ENCODE measurements at regions not wholly inside any gene's neighbourhood (a gene's known extent, or its start where the extent isn't known, plus 50 kb on each side); places are given as distances from the start of the nearest gene placed in this dataset.

DNA sequence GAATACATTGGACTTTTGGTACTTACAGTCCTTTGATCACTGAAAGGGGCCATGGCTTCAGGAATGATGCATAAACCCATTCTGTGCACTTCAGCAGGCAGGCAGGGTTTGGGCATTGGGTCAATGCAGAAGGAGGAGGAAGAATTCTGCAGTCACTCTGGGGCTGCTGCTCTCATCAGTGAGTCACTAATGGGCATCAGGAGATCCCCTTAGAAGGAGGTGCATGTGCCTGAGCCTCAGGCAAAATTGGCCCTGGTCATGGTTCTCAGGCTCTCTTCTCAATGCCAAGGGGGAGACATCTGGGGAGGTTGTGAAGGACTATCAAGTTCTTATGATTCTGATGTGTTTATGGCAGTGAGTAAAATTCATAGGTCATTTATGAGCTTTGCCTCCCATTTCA lies 52.0 kb upstream of the TNP1 start:
- Histone ChIP-seq H3K36me3 (ENCODE audit: low read depth, missing control alignments) (no peaks in the 10 kb centered on the region), H3K4me1 (no peaks in the 10 kb centered on the region)

DNA sequence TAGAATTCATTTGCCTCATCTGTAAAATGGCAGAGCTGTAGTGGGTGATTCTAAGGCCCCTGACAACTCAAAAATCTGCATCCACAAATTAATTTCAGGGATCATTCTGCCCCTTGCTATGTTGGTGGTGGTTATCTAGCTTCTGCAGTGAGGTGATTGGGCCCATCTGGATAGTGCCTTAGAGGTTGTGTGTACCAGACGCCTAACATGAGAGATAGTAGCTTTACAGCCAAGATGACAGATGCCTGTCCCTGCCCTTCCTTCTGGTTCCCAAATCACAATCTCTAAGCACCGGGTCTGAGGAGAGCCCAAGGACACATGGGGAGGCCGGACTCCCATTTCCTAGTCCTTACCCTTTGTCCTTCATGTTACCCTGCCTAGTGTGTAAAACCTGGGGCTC lies 51.1 kb upstream of the TNP1 start:
- Histone ChIP-seq H3K27ac (no peak overlapping the region), H3K4me1 (no peaks in the 10 kb centered on the region), H3K27me3 (no peaks in the 10 kb centered on the region), H3K9me3 (no peaks in the 10 kb centered on the region), H3K4me3 (no peak overlapping the region), H3K36me3 (ENCODE audit: low read depth, missing control alignments) (no peaks in the 10 kb centered on the region)
- TF ChIP-seq, protein P1, sequence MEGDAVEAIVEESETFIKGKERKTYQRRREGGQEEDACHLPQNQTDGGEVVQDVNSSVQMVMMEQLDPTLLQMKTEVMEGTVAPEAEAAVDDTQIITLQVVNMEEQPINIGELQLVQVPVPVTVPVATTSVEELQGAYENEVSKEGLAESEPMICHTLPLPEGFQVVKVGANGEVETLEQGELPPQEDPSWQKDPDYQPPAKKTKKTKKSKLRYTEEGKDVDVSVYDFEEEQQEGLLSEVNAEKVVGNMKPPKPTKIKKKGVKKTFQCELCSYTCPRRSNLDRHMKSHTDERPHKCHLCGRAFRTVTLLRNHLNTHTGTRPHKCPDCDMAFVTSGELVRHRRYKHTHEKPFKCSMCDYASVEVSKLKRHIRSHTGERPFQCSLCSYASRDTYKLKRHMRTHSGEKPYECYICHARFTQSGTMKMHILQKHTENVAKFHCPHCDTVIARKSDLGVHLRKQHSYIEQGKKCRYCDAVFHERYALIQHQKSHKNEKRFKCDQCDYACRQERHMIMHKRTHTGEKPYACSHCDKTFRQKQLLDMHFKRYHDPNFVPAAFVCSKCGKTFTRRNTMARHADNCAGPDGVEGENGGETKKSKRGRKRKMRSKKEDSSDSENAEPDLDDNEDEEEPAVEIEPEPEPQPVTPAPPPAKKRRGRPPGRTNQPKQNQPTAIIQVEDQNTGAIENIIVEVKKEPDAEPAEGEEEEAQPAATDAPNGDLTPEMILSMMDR (IDR thresholded peaks at IDR 0.05): no peak
- no peak for TF ChIP-seq POLR2A (IDR thresholded peaks at IDR 0.05)
- 67 to 74% methylated on average over 3 of the region's 3 CpGs for WGBS, 2 donors
- intact Hi-C loops (cut with DNase I; ENCODE audit: low total_unique reads): no loop called here
- no peak for DNase-seq

More for the DNA sequence above, 52.0 kb upstream of the TNP1 start:
- intact Hi-C loops (cut with DNase I; ENCODE audit: low total_unique reads): no loop called here
- Histone ChIP-seq H3K4me3 (no peak overlapping the region), H3K9me3 (no peaks in the 10 kb centered on the region), H3K27ac (no peak overlapping the region), H3K27me3 (no peaks in the 10 kb centered on the region)
- TF ChIP-seq, protein P1 (IDR thresholded peaks at IDR 0.05): no peak
- no peak for DNase-seq

DNA sequence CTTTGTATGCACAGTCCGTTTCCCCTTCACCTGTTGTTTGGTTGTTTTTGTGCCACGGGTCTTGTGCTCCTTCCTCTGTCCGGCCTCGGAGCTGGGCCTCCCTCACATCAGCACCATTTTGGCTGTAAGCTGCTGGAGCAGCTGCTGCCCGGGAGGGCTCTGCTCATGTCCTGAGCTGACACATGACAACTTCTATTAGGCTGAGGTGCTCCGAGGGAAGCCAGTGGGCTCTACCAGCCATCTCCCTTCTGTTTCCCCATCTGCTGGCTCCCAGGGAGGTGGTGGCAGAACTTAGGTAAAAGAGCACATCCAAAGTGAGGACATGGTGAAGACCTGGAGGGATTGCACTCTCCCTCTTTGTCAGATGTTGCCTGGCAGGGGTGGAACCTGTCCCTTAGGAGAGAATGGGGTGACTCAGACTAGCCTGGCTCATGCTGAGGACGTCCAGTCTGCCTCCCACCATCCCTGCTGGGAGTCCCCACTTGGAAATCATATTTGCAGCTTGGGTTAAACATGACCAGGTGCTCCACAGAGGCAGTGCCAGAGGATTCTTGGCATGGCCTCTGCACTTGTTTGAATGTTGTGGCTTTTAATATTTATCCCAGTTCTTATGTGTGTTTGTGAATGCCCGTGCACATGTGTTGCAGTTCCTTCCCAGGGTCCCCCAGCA lies 49.8 kb upstream of the TNP1 start:
- no peaks in the 10 kb centered on the region for H3K27me3 ChIP-seq
- TF ChIP-seq, protein P1 (IDR thresholded peaks at IDR 0.05): no peak
- no peak for TF ChIP-seq POLR2A (IDR thresholded peaks at IDR 0.05)

More for the DNA sequence above, 49.8 kb upstream of the TNP1 start:
- H3K9me3 ChIP-seq: no peaks in the 10 kb centered on the region
- WGBS, 2 donors: 83 to 86% methylated on average over 8 of the region's 8 CpGs
- intact Hi-C loops (cut with DNase I; ENCODE audit: low total_unique reads): no loop called here
- H3K4me3 ChIP-seq: no peak overlapping the region
- no peak overlapping the region for H3K27ac ChIP-seq
- no peak for DNase-seq
- H3K4me1 ChIP-seq: no peaks in the 10 kb centered on the region
- H3K36me3 ChIP-seq (ENCODE audit: low read depth, missing control alignments): no peaks in the 10 kb centered on the region

Small RNA genes lying in the stretch of these regions (small RNA-seq; reads per million reads assigned to genes)
- gene RF01983: 0 reads per million in 2 donors

Data from testis (tissue), 2 donors.